ENCODE measurements at regions not wholly inside any gene's neighbourhood (a gene's known extent, or its start where the extent isn't known, plus 50 kb on each side); places are given as distances from the start of the nearest gene placed in this dataset.

DNA sequence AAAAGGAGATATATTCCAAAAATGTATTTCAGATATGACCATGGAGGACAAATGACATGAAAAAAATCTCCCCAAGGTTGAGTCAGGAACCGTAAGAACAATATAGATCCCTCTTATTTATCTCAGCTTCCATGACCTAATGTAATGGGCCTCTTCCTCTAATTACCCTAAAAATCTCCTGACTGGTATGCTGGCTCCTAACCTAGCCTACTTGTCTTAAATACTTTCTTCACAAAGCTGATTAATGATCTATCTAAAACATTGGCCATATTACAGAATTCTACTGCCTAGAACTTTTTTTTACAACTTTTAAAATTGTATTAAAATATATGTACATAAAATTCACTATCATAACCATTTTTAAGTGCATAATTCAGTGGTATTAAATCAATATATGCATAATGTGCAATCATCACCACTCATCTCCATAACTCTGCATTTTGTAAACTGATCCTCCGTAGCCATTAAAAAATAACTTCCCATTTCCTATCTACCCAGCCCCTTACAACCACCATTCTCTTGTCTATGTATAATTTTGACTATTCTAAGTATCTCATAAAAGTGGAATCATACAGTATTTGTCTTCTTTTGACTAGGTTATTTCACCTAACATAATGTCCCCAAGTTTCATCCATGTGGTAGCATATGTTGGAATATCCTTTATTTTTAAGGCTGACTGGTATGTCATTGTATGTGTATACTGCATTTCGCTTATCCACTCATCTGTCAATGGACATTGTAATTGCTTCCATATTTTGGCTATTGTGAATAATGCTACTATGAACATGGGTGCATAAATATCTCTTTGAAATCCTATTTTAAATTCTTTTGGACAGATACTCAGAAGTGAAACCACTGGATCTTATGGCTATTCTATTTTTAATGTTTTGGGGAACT is 464.6 kb downstream of the ADAMTS20 start:
- no peaks in the 10 kb centered on the region for H3K4me1 ChIP-seq
- intact Hi-C loops (cut with DNase I) = no loop called here
- DNase-seq (no peak), ATAC-seq (no peak)
- TF ChIP-seq, protein P1, sequence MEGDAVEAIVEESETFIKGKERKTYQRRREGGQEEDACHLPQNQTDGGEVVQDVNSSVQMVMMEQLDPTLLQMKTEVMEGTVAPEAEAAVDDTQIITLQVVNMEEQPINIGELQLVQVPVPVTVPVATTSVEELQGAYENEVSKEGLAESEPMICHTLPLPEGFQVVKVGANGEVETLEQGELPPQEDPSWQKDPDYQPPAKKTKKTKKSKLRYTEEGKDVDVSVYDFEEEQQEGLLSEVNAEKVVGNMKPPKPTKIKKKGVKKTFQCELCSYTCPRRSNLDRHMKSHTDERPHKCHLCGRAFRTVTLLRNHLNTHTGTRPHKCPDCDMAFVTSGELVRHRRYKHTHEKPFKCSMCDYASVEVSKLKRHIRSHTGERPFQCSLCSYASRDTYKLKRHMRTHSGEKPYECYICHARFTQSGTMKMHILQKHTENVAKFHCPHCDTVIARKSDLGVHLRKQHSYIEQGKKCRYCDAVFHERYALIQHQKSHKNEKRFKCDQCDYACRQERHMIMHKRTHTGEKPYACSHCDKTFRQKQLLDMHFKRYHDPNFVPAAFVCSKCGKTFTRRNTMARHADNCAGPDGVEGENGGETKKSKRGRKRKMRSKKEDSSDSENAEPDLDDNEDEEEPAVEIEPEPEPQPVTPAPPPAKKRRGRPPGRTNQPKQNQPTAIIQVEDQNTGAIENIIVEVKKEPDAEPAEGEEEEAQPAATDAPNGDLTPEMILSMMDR (IDR thresholded peaks at IDR 0.05) = no peak
- no peak overlapping the region for H3K4me3 ChIP-seq
- H3K9me3 ChIP-seq = peaks cover 12% of the 10 kb centered on the region
- no peak overlapping the region for H3K27ac ChIP-seq
- no peaks in the 10 kb centered on the region for H3K27me3 ChIP-seq (ENCODE audit: low read depth)
- no peaks in the 10 kb centered on the region for H3K36me3 ChIP-seq

DNA sequence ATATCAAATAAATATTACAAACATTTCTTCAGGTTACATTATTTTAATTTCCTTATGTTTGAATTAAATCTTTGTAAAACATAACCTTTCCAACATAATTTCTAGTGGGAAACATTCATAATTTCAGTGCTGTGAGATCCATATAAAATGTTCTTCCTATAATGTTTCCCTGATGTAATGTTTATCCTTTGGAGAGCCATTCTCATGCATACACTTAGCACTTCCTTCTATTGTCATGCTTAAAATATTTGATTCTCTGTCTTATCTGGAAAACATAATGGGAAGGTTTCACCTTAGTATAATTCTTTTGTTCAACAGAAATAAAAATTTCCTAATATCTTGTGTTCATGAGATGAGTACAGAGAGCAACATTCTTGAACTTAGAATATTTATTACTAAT is 472.5 kb downstream of the ADAMTS20 start:
- H3K27ac ChIP-seq = no peak overlapping the region
- H3K27me3 ChIP-seq (ENCODE audit: low read depth) = no peaks in the 10 kb centered on the region
- no peaks in the 10 kb centered on the region for H3K4me1 ChIP-seq
- H3K4me3 ChIP-seq = no peak overlapping the region
- TF ChIP-seq, protein P1 (IDR thresholded peaks at IDR 0.05) = no peak
- intact Hi-C loops (cut with DNase I) = no loop called here
- no peak for DNase-seq
- no peaks in the 10 kb centered on the region for H3K36me3 ChIP-seq
- ATAC-seq = no peak
- no peaks in the 10 kb centered on the region for H3K9me3 ChIP-seq

DNA sequence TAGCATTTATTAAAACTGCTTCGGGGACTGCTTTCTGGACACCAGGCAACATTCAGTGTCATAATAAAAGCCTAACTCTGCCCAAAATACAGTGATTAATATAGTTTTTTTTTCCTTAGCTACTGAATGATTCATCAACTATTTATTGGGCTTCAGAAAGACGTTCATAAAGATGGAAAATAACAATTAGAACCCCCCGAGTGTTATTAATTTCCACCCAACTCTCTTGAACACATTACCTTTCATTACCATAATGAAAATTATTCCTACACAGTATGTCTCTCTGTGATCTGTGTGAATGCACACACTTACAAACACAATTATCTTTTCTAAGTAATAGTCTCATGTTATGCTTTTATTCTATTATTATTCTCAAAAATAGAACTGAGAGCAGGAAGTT is 473.0 kb downstream of the ADAMTS20 start:
- no peak for DNase-seq
- Histone ChIP-seq H3K4me3 (no peak overlapping the region), H3K4me1 (no peaks in the 10 kb centered on the region), H3K36me3 (no peaks in the 10 kb centered on the region), H3K9me3 (no peaks in the 10 kb centered on the region), H3K27me3 (ENCODE audit: low read depth) (no peaks in the 10 kb centered on the region), H3K27ac (no peak overlapping the region)
- TF ChIP-seq, protein P1 (IDR thresholded peaks at IDR 0.05) = no peak
- intact Hi-C loops (cut with DNase I) = no loop called here
- no peak for ATAC-seq

DNA sequence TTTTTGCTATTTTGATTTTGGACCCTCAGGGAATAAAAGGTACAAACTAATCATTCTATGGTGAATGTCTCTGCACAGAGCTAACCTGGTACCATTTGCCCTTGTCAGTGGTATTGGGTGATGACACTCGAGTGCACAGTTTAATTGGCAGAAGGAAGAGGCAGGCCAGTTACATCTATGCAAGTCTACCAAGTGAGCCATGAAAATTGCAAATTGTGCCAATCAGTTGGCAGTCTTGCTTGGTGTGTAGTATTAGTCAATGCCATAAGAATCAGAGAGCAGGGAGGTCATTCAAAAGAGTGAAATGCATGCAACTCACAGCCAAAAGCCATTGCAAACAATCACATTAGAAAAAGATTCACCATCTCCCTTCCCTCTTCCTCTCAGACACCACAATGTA is 479.6 kb downstream of the ADAMTS20 start:
- Histone ChIP-seq H3K27me3 (ENCODE audit: low read depth) (no peaks in the 10 kb centered on the region), H3K4me1 (no peaks in the 10 kb centered on the region), H3K27ac (no peak overlapping the region), H3K9me3 (no peaks in the 10 kb centered on the region), H3K36me3 (no peaks in the 10 kb centered on the region), H3K4me3 (no peak overlapping the region)
- TF ChIP-seq, protein P1 (IDR thresholded peaks at IDR 0.05) = no peak
- ATAC-seq = no peak
- intact Hi-C loops (cut with DNase I) = no loop called here
- DNase-seq = no peak

DNA sequence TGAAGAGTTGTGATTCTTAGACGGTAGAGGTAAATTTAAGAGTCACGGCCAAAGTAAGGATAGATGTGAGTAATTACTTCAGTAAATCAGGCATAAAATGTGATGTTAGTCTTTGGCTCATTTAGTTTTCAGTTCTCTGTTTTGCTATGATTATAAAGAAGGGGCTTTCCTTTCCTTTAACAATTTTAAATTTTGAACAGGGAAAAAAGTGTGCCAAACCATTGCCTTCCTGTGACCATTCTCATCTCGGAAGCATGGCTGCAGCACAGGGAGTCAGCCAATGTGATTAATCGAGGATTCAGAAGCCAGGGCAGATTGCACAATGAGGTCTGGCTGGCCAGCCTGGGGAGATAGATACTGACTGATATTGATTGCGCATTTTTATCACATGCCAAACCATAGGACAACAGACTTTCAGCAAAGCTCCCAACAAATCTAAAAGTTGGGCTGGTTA is 480.2 kb upstream of the PRICKLE1 start:
- H3K4me3 ChIP-seq = no peak overlapping the region
- H3K27ac ChIP-seq = no peak overlapping the region
- H3K36me3 ChIP-seq = no peaks in the 10 kb centered on the region
- H3K27me3 ChIP-seq (ENCODE audit: low read depth) = no peaks in the 10 kb centered on the region
- no peaks in the 10 kb centered on the region for H3K4me1 ChIP-seq
- no peaks in the 10 kb centered on the region for H3K9me3 ChIP-seq
- no peak for DNase-seq
- TF ChIP-seq, protein P1 (IDR thresholded peaks at IDR 0.05) = no peak
- intact Hi-C loops (cut with DNase I) = no loop called here
- ATAC-seq = no peak

Measured in lower lobe of right lung (tissue), 2 donors.